Anterior cingulate cortex (tissue), 58 donors: ENCODE measurements at regions not wholly inside any gene's neighbourhood (a gene's known extent, or its start where the extent isn't known, plus 50 kb on each side); places are given as distances from the start of the nearest gene placed in this dataset.

Experiments
- DNase-seq, 58 donors: peaks; one replicate each; lab custom pipeline; 2025; lab: John Stamatoyannopoulos, UW

GRCh38 chr1:30294508-30294907, 428.9 kb downstream of the MATN1 start:
- DNase-seq: no peak

- DNase-seq: no peak
Observed at GRCh38 chr1:30292451-30292850, 430.9 kb downstream of the MATN1 start.

GRCh38 chr1:30291526-30291925, 431.9 kb downstream of the MATN1 start:
- no peak for DNase-seq

- DNase-seq: no peak
Observed at GRCh38 chr1:30290581-30290980, 432.8 kb downstream of the MATN1 start.

GRCh38 chr1:30287976-30288375, 435.4 kb downstream of the MATN1 start:
- DNase-seq: no peak

- no peak for DNase-seq
Observed at GRCh38 chr1:30286988-30287839, 436.2 kb downstream of the MATN1 start.

- no peak for DNase-seq
Observed at GRCh38 chr1:30286241-30286987, 437.0 kb downstream of the MATN1 start.

- DNase-seq: no peak
Observed at GRCh38 chr1:30285501-30285932, 437.9 kb downstream of the MATN1 start.

GRCh38 chr1:30284728-30285475, 438.5 kb downstream of the MATN1 start:
- no peak for DNase-seq

- DNase-seq: no peak
Observed at GRCh38 chr1:30284226-30284625, 439.2 kb downstream of the MATN1 start.

GRCh38 chr1:30283199-30283962, 440.0 kb downstream of the MATN1 start:
- DNase-seq: no peak

- no peak for DNase-seq
Observed at GRCh38 chr1:30280572-30280971, 442.8 kb downstream of the MATN1 start.

- DNase-seq: no peak
Observed at GRCh38 chr1:30277911-30278310, 445.5 kb downstream of the MATN1 start.

GRCh38 chr1:30277415-30277814, 446.0 kb downstream of the MATN1 start:
- DNase-seq: no peak

GRCh38 chr1:30275926-30276764, 447.2 kb downstream of the MATN1 start:
- no peak for DNase-seq

- no peak for DNase-seq
Observed at GRCh38 chr1:30274976-30275621, 448.3 kb downstream of the MATN1 start.

GRCh38 chr1:30274173-30274970, 449.0 kb downstream of the MATN1 start:
- DNase-seq: no peak

GRCh38 chr1:30273456-30273855, 449.9 kb downstream of the MATN1 start:
- no peak for DNase-seq
